ENCODE measurements at regions not wholly inside any gene's neighbourhood (a gene's known extent, or its start where the extent isn't known, plus 50 kb on each side); places are given as distances from the start of the nearest gene placed in this dataset.

GRCh38 chr2:65536596-65536995 lies 104.2 kb upstream of the SPRED2 start:
- no peak for DNase-seq (ENCODE audit: low spot score)

GRCh38 chr2:65532937-65533336 lies 100.5 kb upstream of the SPRED2 start:
- DNase-seq (ENCODE audit: low spot score): no peak

GRCh38 chr2:65532326-65532725 lies 99.9 kb upstream of the SPRED2 start:
- no peak for DNase-seq (ENCODE audit: low spot score)

GRCh38 chr2:65530547-65531320 lies 98.3 kb upstream of the SPRED2 start:
- DNase-seq (ENCODE audit: low spot score): no peak

GRCh38 chr2:65529419-65529818 lies 97.0 kb upstream of the SPRED2 start:
- no peak for DNase-seq (ENCODE audit: low spot score)

- no peak for DNase-seq (ENCODE audit: low spot score)
These were observed 95.8 kb upstream of the SPRED2 start for GRCh38 chr2:65528241-65528574.

- no peak for DNase-seq (ENCODE audit: low spot score)
These were observed 95.2 kb upstream of the SPRED2 start for GRCh38 chr2:65527451-65528240.

GRCh38 chr2:65525616-65526231 lies 93.3 kb upstream of the SPRED2 start:
- DNase-seq (ENCODE audit: low spot score): no peak

GRCh38 chr2:65522922-65523321 lies 90.5 kb upstream of the SPRED2 start:
- no peak for DNase-seq (ENCODE audit: low spot score)

- DNase-seq (ENCODE audit: low spot score): no peak
These were observed 86.4 kb upstream of the SPRED2 start for GRCh38 chr2:65518751-65519150.

GRCh38 chr2:65514555-65515195 lies 82.3 kb upstream of the SPRED2 start:
- DNase-seq (ENCODE audit: low spot score): no peak

GRCh38 chr2:65512783-65513182 lies 80.4 kb upstream of the SPRED2 start:
- DNase-seq (ENCODE audit: low spot score): no peak

GRCh38 chr2:65511306-65511705 lies 78.9 kb upstream of the SPRED2 start:
- DNase-seq (ENCODE audit: low spot score): no peak

- no peak for DNase-seq (ENCODE audit: low spot score)
These were observed 75.8 kb upstream of the SPRED2 start for GRCh38 chr2:65508225-65508624.

GRCh38 chr2:65507102-65508069 lies 75.0 kb upstream of the SPRED2 start:
- DNase-seq (ENCODE audit: low spot score): no peak

- no peak for DNase-seq (ENCODE audit: low spot score)
These were observed 72.7 kb upstream of the SPRED2 start for GRCh38 chr2:65504814-65505697.

GRCh38 chr2:65504201-65504600 lies 71.8 kb upstream of the SPRED2 start:
- no peak for DNase-seq (ENCODE audit: low spot score)

GRCh38 chr2:65503746-65504145 lies 71.3 kb upstream of the SPRED2 start:
- peak; percentile 88 for DNase-seq (ENCODE audit: low spot score)

- DNase-seq (ENCODE audit: low spot score): no peak
These were observed 69.4 kb upstream of the SPRED2 start for GRCh38 chr2:65501836-65502235.

- DNase-seq (ENCODE audit: low spot score): no peak
These were observed 68.7 kb upstream of the SPRED2 start for GRCh38 chr2:65501074-65501473.
